SK-N-SH (cell line): ENCODE measurements at regions not wholly inside any gene's neighbourhood (a gene's known extent, or its start where the extent isn't known, plus 50 kb on each side); places are given as distances from the start of the nearest gene placed in this dataset.

ENCODE experiments used
- EZH2phosphoT487 ChIP-seq: fragments of 200-600 bp; sonication (generic); IDR thresholded peaks from 2 replicates; pipeline ENCODE4 v1.6.1; 2017; ENCODE audit warnings: low read depth, mixed run types, mild to moderate bottlenecking, antibody characterized with exemption, moderate library complexity, borderline replicate concordance
- TAF1 ChIP-seq: IDR thresholded peaks from 2 replicates; pipeline ENCODE4 v1.6.1; 2012; ENCODE audit warnings: low read depth, mild to moderate bottlenecking, low read length, moderate library complexity, borderline replicate concordance
- TCF12 ChIP-seq: IDR thresholded peaks from 2 replicates; pipeline ENCODE4 v1.4.0; 2012
- ZBTB33 ChIP-seq: IDR thresholded peaks from 2 replicates; pipeline ENCODE4 v1.4.0; 2012; ENCODE audit warnings: low read depth, borderline replicate concordance
- TF ChIP-seq, protein P1 (sequence below): fragments of 200-600 bp; sonication (generic); IDR thresholded peaks from 2 replicates; pipeline ENCODE4 v1.6.1; 2017; ENCODE audit warnings: antibody characterized with exemption, mild to moderate bottlenecking, moderate library complexity

DNA sequence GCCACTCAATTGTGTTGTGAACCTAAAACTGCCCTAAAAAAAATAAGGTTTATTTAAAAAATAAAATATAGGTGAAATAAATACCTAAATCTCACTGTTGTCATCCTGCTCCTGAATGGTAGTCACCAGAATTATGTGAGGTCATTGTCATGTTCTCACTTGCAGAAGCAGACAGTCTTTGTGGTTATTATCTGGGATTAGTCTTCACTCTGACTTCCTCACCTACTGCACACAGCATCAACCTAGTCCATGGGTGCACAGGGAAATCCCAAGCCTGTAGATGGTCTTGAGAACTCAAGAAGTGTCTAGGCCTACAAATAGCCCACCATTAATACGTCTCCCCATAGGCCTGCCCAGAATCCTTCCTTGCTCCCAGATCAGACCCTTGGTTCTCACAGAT is 97.0 kb downstream of the FOXF2 start:
- TF ChIP-seq TAF1 (no peak), TCF12 (no peak), EZH2phosphoT487 (no peak), ZBTB33 (no peak)
- TF ChIP-seq, protein P1, sequence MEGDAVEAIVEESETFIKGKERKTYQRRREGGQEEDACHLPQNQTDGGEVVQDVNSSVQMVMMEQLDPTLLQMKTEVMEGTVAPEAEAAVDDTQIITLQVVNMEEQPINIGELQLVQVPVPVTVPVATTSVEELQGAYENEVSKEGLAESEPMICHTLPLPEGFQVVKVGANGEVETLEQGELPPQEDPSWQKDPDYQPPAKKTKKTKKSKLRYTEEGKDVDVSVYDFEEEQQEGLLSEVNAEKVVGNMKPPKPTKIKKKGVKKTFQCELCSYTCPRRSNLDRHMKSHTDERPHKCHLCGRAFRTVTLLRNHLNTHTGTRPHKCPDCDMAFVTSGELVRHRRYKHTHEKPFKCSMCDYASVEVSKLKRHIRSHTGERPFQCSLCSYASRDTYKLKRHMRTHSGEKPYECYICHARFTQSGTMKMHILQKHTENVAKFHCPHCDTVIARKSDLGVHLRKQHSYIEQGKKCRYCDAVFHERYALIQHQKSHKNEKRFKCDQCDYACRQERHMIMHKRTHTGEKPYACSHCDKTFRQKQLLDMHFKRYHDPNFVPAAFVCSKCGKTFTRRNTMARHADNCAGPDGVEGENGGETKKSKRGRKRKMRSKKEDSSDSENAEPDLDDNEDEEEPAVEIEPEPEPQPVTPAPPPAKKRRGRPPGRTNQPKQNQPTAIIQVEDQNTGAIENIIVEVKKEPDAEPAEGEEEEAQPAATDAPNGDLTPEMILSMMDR = no peak
